ENCODE measurements at regions not wholly inside any gene's neighbourhood (a gene's known extent, or its start where the extent isn't known, plus 50 kb on each side); places are given as distances from the start of the nearest gene placed in this dataset.

DNA sequence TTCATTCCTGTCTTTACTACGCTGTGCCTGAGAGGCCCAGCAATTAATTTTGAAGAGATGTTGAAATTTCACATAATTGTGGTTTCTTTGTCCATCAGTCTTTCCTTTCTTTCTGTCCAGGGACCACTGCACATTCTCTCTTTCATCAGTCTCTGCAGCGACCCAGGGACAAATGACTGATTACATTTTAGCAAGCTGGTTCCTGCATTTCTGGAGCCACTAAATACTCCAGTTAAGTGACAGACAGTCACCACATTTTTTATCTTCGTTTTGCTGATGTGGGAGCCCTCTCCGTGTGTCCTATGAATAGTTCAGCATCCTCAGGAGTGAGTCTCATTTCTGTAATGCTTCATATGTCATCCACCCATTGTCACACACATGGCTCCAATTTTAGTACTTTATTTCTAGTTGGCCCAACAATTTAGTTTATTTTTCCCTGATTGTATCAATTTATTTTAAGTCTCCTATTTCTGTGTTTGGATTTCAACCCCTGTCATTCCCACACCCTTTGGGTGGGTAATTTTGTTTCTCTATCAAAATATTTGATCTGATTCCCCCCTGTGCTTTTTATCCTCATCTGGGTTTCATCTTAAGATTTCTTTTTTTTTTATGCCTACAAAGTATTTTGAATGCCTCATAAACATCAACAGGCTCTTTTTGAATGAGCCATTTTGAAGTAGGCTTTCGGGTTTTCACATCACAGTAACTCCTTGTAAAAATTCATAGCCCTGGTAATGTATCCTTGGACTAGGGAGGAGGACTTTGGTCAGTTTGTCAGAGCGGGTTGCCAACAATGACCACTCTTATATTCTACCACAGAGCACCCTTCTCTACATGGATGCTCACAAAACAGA is 1196.5 kb downstream of the GALC start:
- Histone ChIP-seq H3K27ac (no peak overlapping the region), H3K36me3 (replicated peaks) (no peaks in the 10 kb centered on the region), H3K4me3 (ENCODE audit: low read depth, low read length) (no peak overlapping the region), H3K27me3 (replicated peaks) (no peaks in the 10 kb centered on the region)
- in situ Hi-C loops (cut with HindIII; ENCODE audit: low pct_ligation_motif_present, low sequenced_read_pairs): no loop called here
- TF ChIP-seq, protein P1, sequence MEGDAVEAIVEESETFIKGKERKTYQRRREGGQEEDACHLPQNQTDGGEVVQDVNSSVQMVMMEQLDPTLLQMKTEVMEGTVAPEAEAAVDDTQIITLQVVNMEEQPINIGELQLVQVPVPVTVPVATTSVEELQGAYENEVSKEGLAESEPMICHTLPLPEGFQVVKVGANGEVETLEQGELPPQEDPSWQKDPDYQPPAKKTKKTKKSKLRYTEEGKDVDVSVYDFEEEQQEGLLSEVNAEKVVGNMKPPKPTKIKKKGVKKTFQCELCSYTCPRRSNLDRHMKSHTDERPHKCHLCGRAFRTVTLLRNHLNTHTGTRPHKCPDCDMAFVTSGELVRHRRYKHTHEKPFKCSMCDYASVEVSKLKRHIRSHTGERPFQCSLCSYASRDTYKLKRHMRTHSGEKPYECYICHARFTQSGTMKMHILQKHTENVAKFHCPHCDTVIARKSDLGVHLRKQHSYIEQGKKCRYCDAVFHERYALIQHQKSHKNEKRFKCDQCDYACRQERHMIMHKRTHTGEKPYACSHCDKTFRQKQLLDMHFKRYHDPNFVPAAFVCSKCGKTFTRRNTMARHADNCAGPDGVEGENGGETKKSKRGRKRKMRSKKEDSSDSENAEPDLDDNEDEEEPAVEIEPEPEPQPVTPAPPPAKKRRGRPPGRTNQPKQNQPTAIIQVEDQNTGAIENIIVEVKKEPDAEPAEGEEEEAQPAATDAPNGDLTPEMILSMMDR (IDR thresholded peaks at IDR 0.05; ENCODE audit: low read depth, low read length, missing control alignments): no peak
- no peak for DNase-seq

DNA sequence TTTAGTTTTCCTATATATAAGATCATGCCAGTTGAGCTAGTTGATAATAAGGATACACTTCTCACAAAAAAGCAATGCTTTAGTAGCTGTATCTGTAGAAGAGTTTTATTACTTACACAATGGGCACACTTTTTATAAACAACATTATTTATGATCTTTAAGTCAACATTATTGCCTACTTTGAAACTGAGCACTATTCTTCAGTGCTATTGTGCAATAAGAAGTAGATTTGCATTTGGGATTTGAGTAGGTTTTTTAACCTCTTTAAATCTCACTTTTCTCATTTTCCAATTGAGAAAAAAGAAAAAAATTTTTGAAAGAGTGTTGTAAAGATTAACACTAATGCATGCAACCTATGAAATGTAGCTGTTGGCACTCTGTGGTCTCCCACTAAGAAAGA is 1198.3 kb downstream of the GALC start:
- no peak overlapping the region for H3K27ac ChIP-seq
- H3K36me3 ChIP-seq (replicated peaks): no peaks in the 10 kb centered on the region
- TF ChIP-seq, protein P1 (IDR thresholded peaks at IDR 0.05; ENCODE audit: low read depth, low read length, missing control alignments): no peak
- in situ Hi-C loops (cut with HindIII; ENCODE audit: low pct_ligation_motif_present, low sequenced_read_pairs): no loop called here
- no peak for DNase-seq
- H3K27me3 ChIP-seq (replicated peaks): no peaks in the 10 kb centered on the region
- H3K4me3 ChIP-seq (ENCODE audit: low read depth, low read length): no peak overlapping the region

DNA sequence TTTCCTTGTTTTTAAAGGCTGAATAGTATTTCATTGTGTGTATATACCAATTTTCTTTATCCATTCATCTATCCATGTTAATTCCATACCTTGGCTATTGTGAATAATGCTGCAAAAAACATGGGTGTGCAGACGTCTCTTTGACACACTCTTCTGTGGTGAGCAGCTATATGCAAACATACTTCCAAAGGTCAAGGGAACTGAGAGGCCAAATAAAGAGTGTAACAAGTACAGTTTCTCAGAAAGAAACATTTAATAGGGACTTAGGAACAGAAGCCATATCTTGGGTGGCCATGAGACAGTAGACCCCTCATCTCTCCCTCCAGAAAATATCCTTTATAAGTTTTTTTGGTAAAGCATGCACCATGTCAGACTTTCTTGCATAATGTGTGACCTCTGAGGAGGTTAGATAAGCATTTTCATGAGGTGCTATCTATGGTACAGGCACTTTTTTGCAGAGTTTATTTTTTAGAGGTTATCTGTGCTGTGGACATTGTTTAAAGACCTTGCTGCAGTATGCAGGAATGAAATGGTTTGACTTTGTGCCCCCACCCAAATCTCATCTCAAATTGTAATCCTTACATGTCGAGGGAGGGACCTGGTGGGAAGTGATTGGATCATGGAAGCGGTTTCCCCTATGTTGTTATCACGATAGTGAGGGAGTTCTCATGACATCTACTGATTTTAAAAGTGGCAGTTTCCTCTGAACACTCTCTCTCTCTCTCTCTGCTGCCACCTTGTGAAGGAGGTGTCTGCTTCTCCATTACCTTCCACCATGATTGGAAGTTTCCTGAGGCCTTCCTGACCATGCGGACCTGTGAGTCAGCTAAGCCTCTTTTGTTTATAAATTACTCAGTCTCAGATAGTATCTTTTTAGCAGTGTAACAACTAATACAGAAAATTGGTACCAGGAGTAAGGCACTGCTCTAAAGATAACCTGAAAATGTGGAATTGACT is 1202.3 kb downstream of the GALC start:
- in situ Hi-C loops (cut with HindIII; ENCODE audit: low pct_ligation_motif_present, low sequenced_read_pairs): no loop called here
- no peak for DNase-seq
- Histone ChIP-seq H3K27ac (no peak overlapping the region), H3K4me3 (ENCODE audit: low read depth, low read length) (no peak overlapping the region), H3K27me3 (replicated peaks) (no peaks in the 10 kb centered on the region), H3K36me3 (replicated peaks) (no peaks in the 10 kb centered on the region)
- TF ChIP-seq, protein P1 (IDR thresholded peaks at IDR 0.05; ENCODE audit: low read depth, low read length, missing control alignments): no peak

DNA sequence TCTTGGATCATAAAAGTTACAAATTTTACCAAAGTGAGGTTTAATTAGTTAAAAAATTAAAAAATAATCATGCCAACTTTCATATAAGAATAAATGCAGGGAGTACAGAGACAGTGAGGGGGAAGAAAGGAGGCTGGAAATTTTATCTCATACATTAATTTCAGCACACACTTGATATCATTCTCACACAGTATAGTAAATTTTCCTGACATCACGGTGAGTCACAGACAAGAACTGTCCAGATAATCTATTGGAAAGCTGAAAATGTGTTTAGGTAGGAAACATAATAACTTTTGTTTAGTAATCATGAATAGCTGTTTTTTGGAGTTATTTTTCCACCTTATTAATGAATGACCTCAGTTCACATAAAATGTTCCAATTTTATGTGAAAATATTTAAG is 1204.8 kb downstream of the GALC start:
- Histone ChIP-seq H3K36me3 (replicated peaks) (no peaks in the 10 kb centered on the region), H3K27ac (no peak overlapping the region), H3K27me3 (replicated peaks) (no peaks in the 10 kb centered on the region), H3K4me3 (ENCODE audit: low read depth, low read length) (no peak overlapping the region)
- TF ChIP-seq, protein P1 (IDR thresholded peaks at IDR 0.05; ENCODE audit: low read depth, low read length, missing control alignments): no peak
- DNase-seq: no peak
- in situ Hi-C loops (cut with HindIII; ENCODE audit: low pct_ligation_motif_present, low sequenced_read_pairs): no loop called here

DNA sequence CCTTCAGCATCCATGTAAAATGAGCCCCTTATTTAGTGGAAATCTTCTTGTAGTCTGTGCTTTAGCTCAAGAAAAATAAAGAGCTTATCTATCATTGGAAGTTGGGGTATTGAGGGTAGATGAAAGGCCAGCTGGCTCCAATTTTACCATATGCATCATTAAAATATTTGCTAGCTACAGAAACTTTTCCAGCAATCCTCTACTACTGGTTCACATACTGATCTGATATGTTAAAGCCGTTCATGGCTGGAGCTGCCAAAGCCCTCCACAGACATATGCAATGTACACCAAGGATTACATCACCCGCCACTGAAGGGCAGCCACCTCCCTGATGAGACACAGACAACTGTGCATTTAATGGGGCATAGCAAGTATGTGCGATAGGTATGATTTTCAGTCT is 1205.3 kb downstream of the GALC start:
- no peak for DNase-seq
- TF ChIP-seq, protein P1 (IDR thresholded peaks at IDR 0.05; ENCODE audit: low read depth, low read length, missing control alignments): no peak
- Histone ChIP-seq H3K36me3 (replicated peaks) (no peaks in the 10 kb centered on the region), H3K27me3 (replicated peaks) (no peaks in the 10 kb centered on the region), H3K4me3 (ENCODE audit: low read depth, low read length) (no peak overlapping the region), H3K27ac (no peak overlapping the region)
- in situ Hi-C loops (cut with HindIII; ENCODE audit: low pct_ligation_motif_present, low sequenced_read_pairs): no loop called here
